Nephron (organoid): ENCODE measurements at regions not wholly inside any gene's neighbourhood (a gene's known extent, or its start where the extent isn't known, plus 50 kb on each side); places are given as distances from the start of the nearest gene placed in this dataset.

Experiments
- H3K27ac Mint-ChIP-seq, 3 experiments: 2 replicates each; pipeline ENCODE4 v1.8.0; 2020; ENCODE audit warnings: mixed read lengths in 3 of 3, mild to moderate bottlenecking in 2 of 3, moderate library complexity in 1 of 3
- H3K27me3 Mint-ChIP-seq: 2 replicates; pipeline ENCODE4 v1.8.0; 2021; ENCODE audit warnings: low read depth, mild to moderate bottlenecking, moderate library complexity, mixed read lengths
- H3K36me3 Mint-ChIP-seq: 2 replicates; pipeline ENCODE4 v1.8.0; 2020; ENCODE audit warnings: low read depth, mixed read lengths
- H3K4me1 Mint-ChIP-seq: 2 replicates; pipeline ENCODE4 v1.8.0; 2020; ENCODE audit warnings: mixed read lengths
- H3K4me3 Mint-ChIP-seq, 3 experiments: 2 replicates each; pipeline ENCODE4 v1.8.0; 2020; ENCODE audit warnings: mild to moderate bottlenecking in 3 of 3, mixed read lengths in 3 of 3, moderate library complexity in 2 of 3
- H3K9me3 Mint-ChIP-seq: 2 replicates; pipeline ENCODE4 v1.8.0; 2020; ENCODE audit warnings: mixed read lengths
- CTCF ChIP-seq, 3 experiments: fragments of 200-600 bp; sonication (generic); IDR thresholded peaks; one replicate each; pipeline ENCODE4 v1.5.0; 2021; ENCODE audit warnings: antibody characterized with exemption in 3 of 3; ENCODE audit not compliant: unreplicated experiment in 3 of 3

- H3K4me3 Mint-ChIP-seq: no peak overlapping the region
Observed at GRCh38 chr6:81561071-81561564, 191.4 kb downstream of the TENT5A start.

GRCh38 chr6:81557811-81558210 lies 194.7 kb downstream of the TENT5A start:
- Mint-ChIP-seq H3K36me3 (no peaks in the 10 kb centered on the region), H3K27me3 (no peaks in the 10 kb centered on the region), H3K4me3 (no peak overlapping the region), H3K4me1 (peaks cover 13% of the 10 kb centered on the region), H3K27ac (no peak overlapping the region), H3K9me3 (no peaks in the 10 kb centered on the region)
- no peak for TF ChIP-seq CTCF (IDR thresholded peaks at IDR 0.05; ENCODE audit: unreplicated experiment in 3 of 3)

More at GRCh38 chr6:81561071-81561564, 191.4 kb downstream of the TENT5A start:
- no peaks in the 10 kb centered on the region for H3K27me3 Mint-ChIP-seq
- H3K4me1 Mint-ChIP-seq: peaks cover 13% of the 10 kb centered on the region
- H3K36me3 Mint-ChIP-seq: no peaks in the 10 kb centered on the region
- no peak for TF ChIP-seq CTCF (IDR thresholded peaks at IDR 0.05; ENCODE audit: unreplicated experiment in 3 of 3)
- peak overlapping the region in 2 of 3 experiments; percentile 6 to 82 for H3K27ac Mint-ChIP-seq
- H3K9me3 Mint-ChIP-seq: no peaks in the 10 kb centered on the region

- no peaks in the 10 kb centered on the region for H3K9me3 Mint-ChIP-seq
- peak overlapping the region in 2 of 3 experiments; percentile 81 to 87 for H3K27ac Mint-ChIP-seq
- no peak for TF ChIP-seq CTCF (IDR thresholded peaks at IDR 0.05; ENCODE audit: unreplicated experiment in 3 of 3)
- no peaks in the 10 kb centered on the region for H3K36me3 Mint-ChIP-seq
- H3K4me1 Mint-ChIP-seq: peaks cover 12% of the 10 kb centered on the region
- H3K27me3 Mint-ChIP-seq: no peaks in the 10 kb centered on the region
- H3K4me3 Mint-ChIP-seq: no peak overlapping the region
Observed at GRCh38 chr6:81556551-81556950, 195.9 kb downstream of the TENT5A start.

GRCh38 chr6:81553216-81553615 lies 199.3 kb downstream of the TENT5A start:
- Mint-ChIP-seq H3K4me1 (peaks cover 12% of the 10 kb centered on the region), H3K27ac (no peak overlapping the region), H3K27me3 (no peaks in the 10 kb centered on the region), H3K36me3 (no peaks in the 10 kb centered on the region), H3K4me3 (no peak overlapping the region), H3K9me3 (no peaks in the 10 kb centered on the region)
- no peak for TF ChIP-seq CTCF (IDR thresholded peaks at IDR 0.05; ENCODE audit: unreplicated experiment in 3 of 3)

- no peak overlapping the region for H3K4me3 Mint-ChIP-seq
- no peaks in the 10 kb centered on the region for H3K27me3 Mint-ChIP-seq
- H3K27ac Mint-ChIP-seq: peak overlapping the region in 1 of 3 experiments; percentile 35
- TF ChIP-seq CTCF (IDR thresholded peaks at IDR 0.05; ENCODE audit: unreplicated experiment in 3 of 3): no peak
- no peaks in the 10 kb centered on the region for H3K36me3 Mint-ChIP-seq
- peaks cover 12% of the 10 kb centered on the region for H3K4me1 Mint-ChIP-seq
- peaks cover 4% of the 10 kb centered on the region for H3K9me3 Mint-ChIP-seq
Observed at GRCh38 chr6:81552644-81553043, 199.8 kb downstream of the TENT5A start.

GRCh38 chr6:81547149-81547548 lies 205.3 kb downstream of the TENT5A start:
- H3K9me3 Mint-ChIP-seq: peaks cover 4% of the 10 kb centered on the region
- no peaks in the 10 kb centered on the region for H3K36me3 Mint-ChIP-seq
- H3K4me3 Mint-ChIP-seq: no peak overlapping the region
- H3K27ac Mint-ChIP-seq: no peak overlapping the region
- H3K27me3 Mint-ChIP-seq: no peaks in the 10 kb centered on the region
- no peak for TF ChIP-seq CTCF (IDR thresholded peaks at IDR 0.05; ENCODE audit: unreplicated experiment in 3 of 3)
- H3K4me1 Mint-ChIP-seq: peaks cover 3% of the 10 kb centered on the region
